Lower lobe of right lung (tissue), 2 donors: ENCODE measurements at regions not wholly inside any gene's neighbourhood (a gene's known extent, or its start where the extent isn't known, plus 50 kb on each side); places are given as distances from the start of the nearest gene placed in this dataset.

Experiments used
- ATAC-seq, 2 donors: fragments of 200-7000 bp; cut with Tn5 transposase; one replicate each; pipeline ENCODE4 v1.9.1; 2020 to 2022; ENCODE audit warnings: mild to moderate bottlenecking in 2 of 2, moderate library complexity in 2 of 2
- DNase-seq: peaks from one replicate; pipeline ENCODE4 v3.0.0-alpha.2; 2020
- H3K27ac ChIP-seq: fragments of 200-600 bp; one replicate; pipeline ENCODE4 v1.8.0; 2022
- H3K27me3 ChIP-seq: fragments of 200-600 bp; one replicate; pipeline ENCODE4 v1.8.0; 2022; ENCODE audit warnings: low read depth
- H3K36me3 ChIP-seq: fragments of 200-600 bp; one replicate; pipeline ENCODE4 v1.8.0; 2022; ENCODE audit warnings: mild to moderate bottlenecking
- H3K4me1 ChIP-seq: fragments of 200-600 bp; one replicate; pipeline ENCODE4 v1.8.0; 2022
- H3K4me3 ChIP-seq: fragments of 200-600 bp; one replicate; pipeline ENCODE4 v1.8.0; 2022; ENCODE audit warnings: mild to moderate bottlenecking
- H3K9me3 ChIP-seq: fragments of 200-600 bp; one replicate; pipeline ENCODE4 v1.8.0; 2022
- CTCF ChIP-seq: fragments of 200-600 bp; IDR thresholded peaks from one replicate; pipeline ENCODE4 v1.8.0; 2022; ENCODE audit warnings: antibody characterized with exemption, mild to moderate bottlenecking
- intact Hi-C: fragments of 100-400 bp; cut with DNase I; formaldehyde crosslinking; loops from one replicate; pipeline ENCODE4 v1.11.0; 2022
- donor health status: DM: no; HTN: yes; CAD: no; lungs with severe emphysema.

GRCh38 chr5:96340357-96340756 lies 92.7 kb downstream of the PCSK1 start:
- H3K27me3 ChIP-seq: no peaks in the 10 kb centered on the region
- DNase-seq: no peak
- H3K27ac ChIP-seq: no peak overlapping the region
- intact Hi-C loops: no loop called here
- peaks cover 33% of the 10 kb centered on the region for H3K4me1 ChIP-seq
- H3K4me3 ChIP-seq: no peak overlapping the region
- no peak for TF ChIP-seq CTCF
- no peak for ATAC-seq
- no peaks in the 10 kb centered on the region for H3K36me3 ChIP-seq
- no peaks in the 10 kb centered on the region for H3K9me3 ChIP-seq

DNA sequence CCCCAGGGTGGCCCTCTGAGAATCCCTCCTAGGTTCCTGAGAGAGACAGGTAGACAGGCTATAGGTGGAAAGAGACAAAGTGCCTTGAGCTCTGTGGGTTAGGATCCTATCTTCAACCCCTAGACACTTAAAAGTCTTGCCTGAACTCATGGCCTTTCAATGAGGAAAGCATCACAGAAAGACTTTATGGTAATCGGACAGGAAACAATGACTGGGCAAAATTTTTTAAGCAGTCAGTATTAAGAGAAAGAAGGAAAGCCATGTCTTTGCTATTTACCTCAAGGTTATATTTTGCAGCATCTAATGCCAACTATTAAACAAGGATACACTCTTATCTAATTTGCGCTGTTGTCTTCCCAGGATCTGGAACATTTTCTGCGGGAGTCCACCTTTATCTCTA lies 93.2 kb downstream of the PCSK1 start:
- H3K4me1 ChIP-seq: peaks cover 33% of the 10 kb centered on the region
- no peak overlapping the region for H3K4me3 ChIP-seq
- H3K36me3 ChIP-seq: no peaks in the 10 kb centered on the region

DNA sequence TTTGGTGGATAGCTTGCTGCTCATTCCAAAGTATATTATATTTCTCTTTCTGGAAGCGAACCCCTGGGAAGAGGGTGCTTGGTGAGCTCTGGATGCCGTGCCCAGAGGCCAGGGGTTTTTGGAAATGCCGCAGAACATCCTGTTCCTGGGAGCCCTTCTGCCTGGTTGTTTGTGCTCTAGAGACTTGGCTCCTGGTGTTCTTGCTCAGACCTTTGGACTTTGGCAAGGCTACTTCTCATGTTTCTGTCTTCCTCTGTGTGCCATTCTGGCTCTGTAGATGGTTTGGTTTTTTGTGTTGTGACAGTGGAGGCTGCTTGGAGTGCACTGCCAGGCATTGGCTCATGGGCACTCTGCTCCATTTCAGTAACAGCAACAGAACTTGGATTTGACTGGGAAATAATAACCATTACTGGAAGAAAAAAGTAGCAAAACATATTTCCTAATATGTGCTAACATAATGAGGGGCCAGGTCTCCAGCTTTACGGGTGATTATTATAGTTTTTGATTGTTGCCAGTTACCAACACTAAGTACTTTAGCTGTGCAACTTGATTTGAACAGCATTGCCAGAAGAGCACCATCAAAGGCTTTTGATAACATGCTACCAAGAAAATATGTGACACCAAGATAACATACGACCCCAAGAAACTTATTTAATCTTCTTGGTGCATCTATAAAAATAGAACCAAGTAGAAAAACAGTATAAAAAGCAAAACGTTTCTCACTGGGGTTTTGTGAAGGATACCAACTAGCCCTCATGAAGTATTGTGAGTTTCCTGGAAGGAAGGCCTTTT lies 94.2 kb downstream of the PCSK1 start:
- TF ChIP-seq CTCF: no peak
- no peak for ATAC-seq

More for the DNA sequence above, 93.2 kb downstream of the PCSK1 start:
- H3K9me3 ChIP-seq: no peaks in the 10 kb centered on the region
- intact Hi-C loops: loop anchor here (5.0 kb wide), 1 partner anchor 483 kb away; no protein-coding TSS in a partner anchor
- peak overlapping the region; percentile 26 for H3K27ac ChIP-seq
- H3K27me3 ChIP-seq: no peaks in the 10 kb centered on the region
- TF ChIP-seq CTCF: no peak
- ATAC-seq (no peak), DNase-seq (no peak)

GRCh38 chr5:96338091-96338490 lies 95.0 kb downstream of the PCSK1 start:
- Histone ChIP-seq H3K27me3 (no peaks in the 10 kb centered on the region), H3K9me3 (no peaks in the 10 kb centered on the region), H3K27ac (peak overlapping the region; percentile 26), H3K4me1 (peaks cover 33% of the 10 kb centered on the region), H3K36me3 (no peaks in the 10 kb centered on the region), H3K4me3 (no peak overlapping the region)
- no peak for DNase-seq
- intact Hi-C loops: loop anchor here (5.0 kb wide), 1 partner anchor 481 kb away; no protein-coding TSS in a partner anchor
- no peak for ATAC-seq
- no peak for TF ChIP-seq CTCF

More for the DNA sequence above, 94.2 kb downstream of the PCSK1 start:
- intact Hi-C loops: loop anchor here (5.0 kb wide), 1 partner anchor 482 kb away; no protein-coding TSS in a partner anchor
- peak overlapping the region; percentile 26 for H3K27ac ChIP-seq
- H3K27me3 ChIP-seq: no peaks in the 10 kb centered on the region
- no peaks in the 10 kb centered on the region for H3K9me3 ChIP-seq
- no peak for DNase-seq
- H3K36me3 ChIP-seq: no peaks in the 10 kb centered on the region
- peaks cover 33% of the 10 kb centered on the region for H3K4me1 ChIP-seq
- H3K4me3 ChIP-seq: no peak overlapping the region

DNA sequence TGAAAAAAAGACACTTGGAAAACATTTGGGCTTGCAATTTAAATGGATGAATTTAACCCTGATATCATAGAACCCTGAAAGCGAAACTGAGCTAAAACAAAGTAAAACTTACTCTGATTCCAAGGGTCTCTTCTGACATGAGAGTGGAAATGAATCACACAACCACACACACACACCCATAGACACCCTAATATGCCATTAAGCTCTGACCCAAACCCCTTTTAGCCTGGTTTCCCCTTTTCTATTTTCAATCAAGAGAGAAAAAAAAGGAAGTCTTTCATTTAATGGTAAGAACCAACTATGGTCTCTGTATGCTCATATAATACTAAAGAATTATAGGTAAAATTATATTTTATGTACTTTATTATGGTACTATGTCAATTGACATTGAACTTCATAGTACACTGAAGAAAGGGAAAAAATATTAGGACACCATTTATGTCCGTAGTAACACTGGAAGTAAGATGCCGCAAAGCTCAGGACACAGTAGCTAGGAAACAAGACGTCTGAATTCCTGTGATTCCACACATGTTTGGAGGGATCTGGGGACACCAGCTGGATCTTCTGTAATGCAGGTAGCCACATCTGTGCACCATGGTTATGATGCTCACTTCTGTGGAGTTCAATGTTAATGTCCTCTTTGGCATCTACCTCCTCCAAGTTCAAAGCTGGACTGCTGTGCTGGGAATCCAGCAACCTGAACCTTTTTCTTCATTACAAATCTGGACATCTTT lies 95.8 kb downstream of the PCSK1 start:
- Histone ChIP-seq H3K27me3 (no peaks in the 10 kb centered on the region), H3K4me3 (no peak overlapping the region), H3K4me1 (peaks cover 33% of the 10 kb centered on the region), H3K36me3 (no peaks in the 10 kb centered on the region), H3K27ac (no peak overlapping the region), H3K9me3 (no peaks in the 10 kb centered on the region)
- ATAC-seq (peak; percentile 17 to 43), DNase-seq (no peak)
- intact Hi-C loops: loop anchor here (5.0 kb wide), 1 partner anchor 480 kb away; no protein-coding TSS in a partner anchor
- TF ChIP-seq CTCF: no peak
